Karpas-422 (cell line): ENCODE measurements at regions not wholly inside any gene's neighbourhood (a gene's known extent, or its start where the extent isn't known, plus 50 kb on each side); places are given as distances from the start of the nearest gene placed in this dataset.
"Not testable (repeated sequence)": the region's sequence is repeated elsewhere in the genome, so short reads cannot be mapped to it uniquely, and the experiment has no call there.

Source experiments
- DNase-seq: peaks from one replicate; pipeline ENCODE4 v3.0.0-alpha.2; 2015
- H2AFZ ChIP-seq: fragments of 200-600 bp; sonication (generic); 2 replicates; pipeline ENCODE4 v1.6.1; 2014; ENCODE audit warnings: antibody characterized with exemption, low read length, mixed read lengths
- H3K27ac ChIP-seq: fragments of 200-600 bp; sonication (generic); 2 replicates; pipeline ENCODE4 v1.5.1; 2014; ENCODE audit warnings: mild to moderate bottlenecking, low read length, moderate library complexity
- H3K27me3 ChIP-seq: fragments of 200-600 bp; sonication (generic); 2 replicates; pipeline ENCODE4 v1.6.1; 2014; ENCODE audit warnings: low read length, mixed read lengths
- H3K36me3 ChIP-seq: fragments of 200-600 bp; sonication (generic); 2 replicates; pipeline ENCODE4 v1.6.1; 2014; ENCODE audit warnings: low read length, mixed read lengths; ENCODE audit not compliant: insufficient read depth
- H3K4me1 ChIP-seq: fragments of 200-600 bp; sonication (generic); 2 replicates; pipeline ENCODE4 v1.6.1; 2014; ENCODE audit warnings: mild to moderate bottlenecking, low read length, mixed read lengths
- H3K4me2 ChIP-seq: fragments of 200-600 bp; sonication (generic); 2 replicates; pipeline ENCODE4 v1.6.1; 2014; ENCODE audit warnings: low read length, low read depth, mild to moderate bottlenecking; ENCODE audit not compliant: poor library complexity, severe bottlenecking
- H3K4me3 ChIP-seq: fragments of 200-600 bp; sonication (generic); 2 replicates; pipeline ENCODE4 v1.5.1; 2014; ENCODE audit warnings: mild to moderate bottlenecking, antibody characterized with exemption, low read length, mixed read lengths
- H3K79me2 ChIP-seq: fragments of 200-600 bp; sonication (generic); 2 replicates; pipeline ENCODE4 v1.6.1; 2014; ENCODE audit warnings: mild to moderate bottlenecking, low read length, mixed read lengths
- H3K9ac ChIP-seq: fragments of 200-600 bp; sonication (generic); 2 replicates; pipeline ENCODE4 v1.6.0; 2014; ENCODE audit warnings: low read length
- H3K9me2 ChIP-seq: fragments of 200-600 bp; sonication (generic), shearing (Covaris generic); replicated peaks from 2 replicates; pipeline ENCODE4 v1.6.0; 2014; ENCODE audit warnings: mild to moderate bottlenecking, low read length, moderate library complexity; ENCODE audit not compliant: insufficient read depth
- H3K9me3 ChIP-seq: fragments of 300-700, 200-600 bp; sonication (generic); 2 replicates; pipeline ENCODE4 v1.6.1; 2014; ENCODE audit warnings: low read length, mixed read lengths
- H4K20me1 ChIP-seq: fragments of 200-600 bp; sonication (generic); 2 replicates; pipeline ENCODE4 v1.6.1; 2014; ENCODE audit warnings: mild to moderate bottlenecking, antibody characterized with exemption, low read length, low read depth; ENCODE audit not compliant: insufficient read depth

DNA sequence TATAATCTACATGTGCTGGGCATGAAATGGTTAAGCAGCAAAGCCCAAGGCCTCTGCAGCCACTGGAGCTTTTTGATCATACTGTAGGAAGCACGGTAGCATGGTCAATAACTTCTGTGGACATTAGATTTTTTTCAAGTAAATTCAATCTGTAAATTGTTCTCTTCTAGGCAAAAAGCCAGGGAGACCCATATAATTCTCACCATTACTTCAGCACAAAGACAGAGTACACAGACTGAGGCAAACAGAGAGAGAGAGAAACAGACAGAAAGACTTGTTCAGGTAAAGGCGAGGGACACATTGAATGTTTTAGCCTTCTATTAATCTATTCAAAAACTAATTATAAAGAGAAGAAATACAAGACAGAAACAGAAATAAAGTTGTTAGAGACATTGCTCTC is 349.4 kb downstream of the RFC3 start:
- no peaks in the 10 kb centered on the region for H3K9me2 ChIP-seq
- no peaks in the 10 kb centered on the region for H3K36me3 ChIP-seq
- H3K9me3 ChIP-seq: no peaks in the 10 kb centered on the region
- H3K9ac ChIP-seq: no peak overlapping the region
- H2AFZ ChIP-seq: no peak overlapping the region
- no peaks in the 10 kb centered on the region for H3K79me2 ChIP-seq
- H4K20me1 ChIP-seq: no peaks in the 10 kb centered on the region
- H3K4me2 ChIP-seq: no peak overlapping the region
- H3K27ac ChIP-seq: no peak overlapping the region
- H3K27me3 ChIP-seq: no peaks in the 10 kb centered on the region
- no peaks in the 10 kb centered on the region for H3K4me1 ChIP-seq
- H3K4me3 ChIP-seq: no peak overlapping the region
- DNase-seq: no peak

DNA sequence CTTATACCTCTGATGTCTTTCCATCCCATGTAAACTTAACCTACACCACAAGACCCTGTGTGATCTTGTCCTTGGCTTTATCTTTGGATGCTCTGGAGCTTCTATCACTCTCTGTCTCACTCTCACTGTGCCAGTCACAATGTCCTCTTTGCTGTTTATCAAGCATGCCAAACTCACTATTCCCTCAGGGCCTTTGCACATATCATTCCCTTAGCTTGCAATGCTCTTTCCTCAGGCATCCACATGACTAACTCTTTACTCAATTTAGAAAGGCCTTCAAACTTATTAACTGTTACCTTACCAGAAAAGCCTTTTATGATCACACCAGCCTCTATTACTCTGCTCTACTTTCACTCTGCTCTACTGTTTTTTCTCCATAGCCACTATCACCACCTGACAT is 354.1 kb downstream of the RFC3 start:
- Histone ChIP-seq H3K27me3 (no peaks in the 10 kb centered on the region), H3K4me2 (no peak overlapping the region), H3K4me1 (no peaks in the 10 kb centered on the region), H3K9ac (no peak overlapping the region), H3K36me3 (no peaks in the 10 kb centered on the region), H3K9me3 (no peaks in the 10 kb centered on the region), H2AFZ (no peak overlapping the region), H3K4me3 (no peak overlapping the region), H3K27ac (no peak overlapping the region), H4K20me1 (no peaks in the 10 kb centered on the region), H3K79me2 (no peaks in the 10 kb centered on the region), H3K9me2 (no peaks in the 10 kb centered on the region)
- no peak for DNase-seq

DNA sequence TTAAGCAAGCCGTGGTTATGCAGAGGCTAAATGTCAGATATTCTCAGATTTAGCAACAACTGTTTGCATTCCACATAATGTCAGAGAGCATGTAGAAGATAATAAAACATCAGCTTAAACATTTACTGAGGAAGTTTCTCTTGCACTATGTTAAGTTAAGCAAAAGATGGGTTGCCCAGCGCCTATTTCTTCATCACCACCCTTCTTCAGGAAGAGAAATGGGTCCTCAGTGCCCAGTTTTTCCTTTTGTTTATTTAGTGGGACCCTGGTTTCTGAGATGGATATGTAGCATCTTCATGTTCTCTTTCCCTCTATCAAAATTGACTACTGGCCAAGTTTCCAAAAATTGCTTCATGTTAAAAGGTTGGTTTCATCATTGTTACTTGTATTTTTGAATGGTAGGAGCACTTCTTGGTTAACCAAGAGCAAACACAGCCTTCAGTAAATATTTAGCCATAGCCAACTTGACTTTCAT is 356.8 kb downstream of the RFC3 start:
- Histone ChIP-seq H3K27me3 (no peaks in the 10 kb centered on the region), H3K4me3 (no peak overlapping the region), H3K9ac (no peak overlapping the region), H2AFZ (no peak overlapping the region), H3K79me2 (no peaks in the 10 kb centered on the region), H3K4me2 (no peak overlapping the region), H3K36me3 (no peaks in the 10 kb centered on the region), H3K4me1 (no peaks in the 10 kb centered on the region), H3K9me3 (no peaks in the 10 kb centered on the region), H3K27ac (no peak overlapping the region), H3K9me2 (no peaks in the 10 kb centered on the region), H4K20me1 (no peaks in the 10 kb centered on the region)
- no peak for DNase-seq

DNA sequence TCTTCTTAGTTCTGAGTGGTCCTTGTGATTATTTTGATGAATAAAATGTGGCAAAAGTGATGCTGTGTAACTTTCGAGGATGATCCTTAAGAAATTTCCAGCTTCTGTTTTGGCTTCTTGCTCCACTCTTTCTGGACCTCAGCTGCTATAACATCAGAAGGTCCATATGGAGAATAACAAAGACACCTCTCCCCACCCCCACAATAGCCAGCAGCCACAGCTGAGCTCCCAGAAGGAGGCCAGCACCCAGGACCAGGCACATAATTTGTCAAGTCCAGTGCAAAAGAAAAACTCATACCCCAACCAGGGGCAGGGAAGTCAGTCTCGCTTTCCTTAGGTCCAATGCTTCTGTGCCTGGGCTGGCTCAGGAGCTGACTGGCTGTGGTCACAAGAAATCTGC is 357.6 kb downstream of the RFC3 start:
- DNase-seq: no peak
- Histone ChIP-seq H3K9me3 (no peaks in the 10 kb centered on the region), H3K9ac (no peak overlapping the region), H3K4me3 (no peak overlapping the region), H2AFZ (no peak overlapping the region), H3K4me1 (no peaks in the 10 kb centered on the region), H3K27ac (no peak overlapping the region), H3K4me2 (no peak overlapping the region), H3K27me3 (no peaks in the 10 kb centered on the region), H3K36me3 (no peaks in the 10 kb centered on the region), H4K20me1 (no peaks in the 10 kb centered on the region), H3K79me2 (no peaks in the 10 kb centered on the region), H3K9me2 (no peaks in the 10 kb centered on the region)

DNA sequence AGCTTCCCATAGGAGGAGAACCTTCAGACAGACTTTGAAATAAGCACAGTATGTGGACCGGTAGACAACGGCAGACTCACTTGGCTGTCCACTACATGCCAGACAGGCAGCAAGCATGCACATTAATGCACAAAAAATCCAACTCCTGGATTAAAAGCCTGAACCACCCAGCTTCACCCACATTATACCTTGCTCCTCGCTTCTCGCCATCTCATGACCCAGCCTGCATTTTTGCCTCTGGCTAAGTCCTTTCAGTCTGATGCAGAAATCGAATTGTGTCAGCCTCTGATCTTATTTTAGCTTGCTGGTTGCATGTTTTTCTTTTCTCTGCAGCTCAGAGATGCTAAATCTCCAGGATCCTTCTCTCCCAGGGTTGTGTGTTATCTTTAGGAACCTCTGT is 358.7 kb downstream of the RFC3 start:
- Histone ChIP-seq H3K4me2 (no peak overlapping the region), H3K9me3 (no peaks in the 10 kb centered on the region), H3K79me2 (no peaks in the 10 kb centered on the region), H3K4me3 (no peak overlapping the region), H3K9me2 (no peaks in the 10 kb centered on the region), H3K36me3 (no peaks in the 10 kb centered on the region), H3K27me3 (no peaks in the 10 kb centered on the region), H3K4me1 (no peaks in the 10 kb centered on the region), H3K9ac (no peak overlapping the region), H2AFZ (no peak overlapping the region), H4K20me1 (no peaks in the 10 kb centered on the region), H3K27ac (no peak overlapping the region)
- no peak for DNase-seq

DNA sequence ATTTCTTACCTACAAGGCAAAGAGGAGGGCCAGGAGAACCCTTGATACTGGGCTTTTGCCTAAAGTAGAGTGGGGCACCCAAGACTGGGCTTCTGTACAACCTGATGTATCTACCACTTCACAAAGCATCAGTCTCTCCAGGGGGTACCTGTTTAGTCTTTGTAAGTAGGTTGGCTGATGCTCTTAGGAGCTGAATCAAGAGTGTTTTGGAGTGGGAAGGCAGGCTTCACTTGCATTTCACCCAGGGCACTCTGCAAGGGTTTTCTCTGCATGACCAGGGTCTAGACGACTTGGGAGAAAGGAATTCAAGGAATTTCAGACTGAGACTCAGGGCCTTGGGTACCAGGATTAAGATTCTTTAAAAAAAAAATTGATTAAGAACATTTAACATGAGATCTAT is 361.5 kb downstream of the RFC3 start:
- DNase-seq: no peak
- no peak overlapping the region for H3K27ac ChIP-seq

DNA sequence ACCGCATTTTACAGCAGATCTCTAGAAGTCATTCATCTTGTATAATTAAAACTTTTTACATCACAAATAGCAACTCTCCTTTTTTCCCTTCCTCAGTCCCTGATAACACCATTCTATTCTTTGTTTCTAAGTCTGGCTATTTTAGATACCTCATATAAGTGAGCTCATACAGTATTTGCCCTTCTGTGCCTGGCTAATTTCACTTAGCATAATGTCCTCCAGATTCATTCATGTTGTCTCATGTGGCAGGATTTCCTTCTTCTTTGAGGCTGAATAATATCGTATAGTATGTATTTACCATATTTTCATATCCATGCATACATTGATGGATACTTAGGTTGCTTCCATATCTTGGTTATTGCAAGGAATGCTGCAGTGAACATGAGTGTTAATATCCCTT is 362.0 kb downstream of the RFC3 start:
- Histone ChIP-seq H3K27me3 (no peaks in the 10 kb centered on the region), H3K4me1 (no peaks in the 10 kb centered on the region), H3K4me3 (no peak overlapping the region), H3K9me3 (no peaks in the 10 kb centered on the region), H3K79me2 (no peaks in the 10 kb centered on the region), H4K20me1 (no peaks in the 10 kb centered on the region), H2AFZ (no peak overlapping the region), H3K27ac (no peak overlapping the region), H3K9me2 (no peaks in the 10 kb centered on the region), H3K9ac (no peak overlapping the region), H3K4me2 (no peak overlapping the region), H3K36me3 (no peaks in the 10 kb centered on the region)
- DNase-seq: no peak

More for the DNA sequence above, 361.5 kb downstream of the RFC3 start:
- H4K20me1 ChIP-seq: no peaks in the 10 kb centered on the region
- no peaks in the 10 kb centered on the region for H3K27me3 ChIP-seq
- H3K9ac ChIP-seq: no peak overlapping the region
- H3K36me3 ChIP-seq: no peaks in the 10 kb centered on the region
- H3K79me2 ChIP-seq: no peaks in the 10 kb centered on the region
- H2AFZ ChIP-seq: no peak overlapping the region
- no peaks in the 10 kb centered on the region for H3K9me2 ChIP-seq
- no peak overlapping the region for H3K4me2 ChIP-seq
- no peaks in the 10 kb centered on the region for H3K4me1 ChIP-seq
- no peaks in the 10 kb centered on the region for H3K9me3 ChIP-seq
- no peak overlapping the region for H3K4me3 ChIP-seq

GRCh38 chr13:34181256-34181655 is 363.3 kb downstream of the RFC3 start:
- not testable (repeated sequence) for H3K9ac ChIP-seq, H3K9me2 ChIP-seq, H2AFZ ChIP-seq, H3K9me3 ChIP-seq, H3K36me3 ChIP-seq, H3K27ac ChIP-seq, H3K79me2 ChIP-seq, H3K4me3 ChIP-seq, H3K27me3 ChIP-seq, H3K4me2 ChIP-seq, DNase-seq, H4K20me1 ChIP-seq, H3K4me1 ChIP-seq

GRCh38 chr13:34189946-34190345 is 372.0 kb downstream of the RFC3 start:
- Histone ChIP-seq H3K27me3 (0 out of 2 replicates have a peak, but pooled peaks cover 2% of the 10 kb centered on the region), H3K36me3 (no peaks in the 10 kb centered on the region), H4K20me1 (no peaks in the 10 kb centered on the region), H3K27ac (no peak overlapping the region), H3K4me2 (no peak overlapping the region), H3K79me2 (no peaks in the 10 kb centered on the region), H3K9me3 (no peaks in the 10 kb centered on the region), H3K4me1 (no peaks in the 10 kb centered on the region), H3K9me2 (no peaks in the 10 kb centered on the region), H2AFZ (no peak overlapping the region), H3K4me3 (no peak overlapping the region), H3K9ac (no peak overlapping the region)
- no peak for DNase-seq
